K562 (cell line): ENCODE measurements at regions not wholly inside any gene's neighbourhood (a gene's known extent, or its start where the extent isn't known, plus 50 kb on each side); places are given as distances from the start of the nearest gene placed in this dataset.

ENCODE experiments used
- ATAC-seq: fragments of 200-7000 bp; cut with Tn5 transposase; 3 replicates; pipeline ENCODE4 v1.9.1; 2020; ENCODE audit warnings: moderate library complexity
- BruUV-seq: library from RNA; stranded (reverse); fragments of 400-500 nt; replicated peaks from 2 replicates; lab custom pipeline; 2021; lab: Mats Ljungman, UMichigan
- CTCF ChIA-PET: fragments of 300-600 bp; formaldehyde crosslinking; extraction: SDS; loops from one replicate; lab custom pipeline; 2021; ENCODE audit warnings: low intra/inter-chr PET ratio; lab: Yijun Ruan, JAX
- POLR2A ChIA-PET: fragments of 300-600, 350-650 bp; sonication (Branson Sonifier 250); formaldehyde crosslinking; extraction: SDS; loops from one replicate; lab custom pipeline; 2021; ENCODE audit warnings: antibody characterized with exemption, inconsistent platforms; lab: Yijun Ruan, JAX
- DNase-seq, 4 experiments: peaks; one replicate each; pipeline versions ENCODE4 v3.0.0 to v3.0.0-alpha.2; 2011 to 2018; ENCODE audit warnings: low spot score in 3 of 4, mixed read lengths in 3 of 4; ENCODE audit errors: extremely low read depth in 1 of 4
- FAIRE-seq: peaks from 2 replicates; lab custom pipeline; 2011; peaks lifted over from hg19 to GRCh38; lab: Jason Lieb, UNC
- H2AFZ ChIP-seq: 2 replicates; pipeline ENCODE4 v1.6.0; 2011; ENCODE audit warnings: low read depth, low read length, control low read depth, inconsistent platforms
- H3K27ac ChIP-seq: fragments of 200-600 bp; 3 replicates; pipeline ENCODE4 v1.8.0; 2011; ENCODE audit warnings: low read depth, mild to moderate bottlenecking, control low read depth, inconsistent platforms, low read length, moderate library complexity, mixed read lengths; ENCODE audit errors: extremely low read depth
- H3K27me3 ChIP-seq, 2 experiments: fragments of 300-600 bp in 1 of 2; 2 replicates in 1 of 2; 3 replicates in 1 of 2; pipeline versions ENCODE4 v1.6.0 to v1.8.0; 2011; ENCODE audit warnings: inconsistent platforms in 2 of 2, low read length in 2 of 2, mild to moderate bottlenecking in 1 of 2, mixed read lengths in 1 of 2, moderate library complexity in 1 of 2; ENCODE audit not compliant: control insufficient read depth in 2 of 2, insufficient read depth in 2 of 2
- H3K36me3 ChIP-seq: fragments of 300-600 bp; 3 replicates; pipeline ENCODE4 v1.8.0; 2011; ENCODE audit warnings: mild to moderate bottlenecking, low read length, inconsistent platforms; ENCODE audit not compliant: control insufficient read depth, insufficient read depth
- H3K4me1 ChIP-seq, 2 experiments: fragments of 200-600 bp in 1 of 2; replicated peaks in 1 of 2; 2 replicates in 1 of 2; 3 replicates in 1 of 2; pipeline versions ENCODE4 v1.5.1 to v1.8.0; 2011; ENCODE audit warnings: inconsistent platforms in 2 of 2, low read length in 2 of 2, mild to moderate bottlenecking in 1 of 2, mixed read lengths in 1 of 2, moderate library complexity in 1 of 2; ENCODE audit not compliant: control insufficient read depth in 2 of 2, insufficient read depth in 2 of 2
- H3K4me2 ChIP-seq: 2 replicates; pipeline ENCODE4 v1.6.1; 2011; ENCODE audit warnings: low read length, control low read depth, inconsistent platforms, mixed read lengths; ENCODE audit not compliant: insufficient read depth
- H3K4me3 ChIP-seq: fragments of 200-600 bp; sonication (generic), shearing (Covaris generic); 2 replicates; pipeline ENCODE4 v1.5.1; 2016; ENCODE audit warnings: control low read depth, inconsistent platforms
- H3K79me2 ChIP-seq: fragments of 200-600 bp; 3 replicates; pipeline ENCODE4 v1.8.0; 2011; ENCODE audit warnings: low read length, inconsistent platforms; ENCODE audit not compliant: control insufficient read depth, insufficient read depth
- H3K9ac ChIP-seq, 2 experiments: 2 replicates each; pipeline versions ENCODE4 v1.6.0 to v1.6.1; 2011; ENCODE audit warnings: low read depth in 2 of 2, low read length in 2 of 2, control low read depth in 1 of 2, inconsistent platforms in 1 of 2, mild to moderate bottlenecking in 1 of 2, mixed read lengths in 1 of 2; ENCODE audit not compliant: insufficient read depth in 1 of 2
- H3K9me1 ChIP-seq: one replicate; pipeline ENCODE4 v1.6.0; 2011; ENCODE audit warnings: inconsistent platforms, mild to moderate bottlenecking, low read length, moderate library complexity; ENCODE audit not compliant: control insufficient read depth, insufficient read depth
- H3K9me3 ChIP-seq: replicated peaks from 2 replicates; pipeline ENCODE4 v1.5.1; 2011; ENCODE audit warnings: low read depth, low read length, inconsistent platforms; ENCODE audit not compliant: control insufficient read depth, insufficient read depth
- H4K20me1 ChIP-seq: replicated peaks from 2 replicates; pipeline ENCODE4 v1.6.1; 2011; ENCODE audit warnings: low read length, inconsistent platforms, mixed read lengths; ENCODE audit not compliant: control insufficient read depth, insufficient read depth
- ATF4 ChIP-seq: fragments of 450-650 bp; formaldehyde crosslinking; IDR thresholded peaks from 2 replicates; pipeline ENCODE4 v1.4.0; 2022; ENCODE audit warnings: mild to moderate bottlenecking, moderate library complexity
- CBFB ChIP-seq: sonication (generic); formaldehyde crosslinking; IDR thresholded peaks from 2 replicates; pipeline ENCODE4 v1.4.0; 2020; ENCODE audit warnings: mild to moderate bottlenecking, missing genetic modification reagents
- CCAR2 ChIP-seq: fragments of 200-400 bp; formaldehyde crosslinking; IDR thresholded peaks from 2 replicates; pipeline ENCODE4 v1.6.1; 2017; ENCODE audit warnings: mild to moderate bottlenecking, low read depth, low read length
- CEBPG ChIP-seq, 3 experiments: fragments of 200-800 bp in 1 of 3; sonication (Bioruptor generic) in 1 of 3; sonication (generic) in 1 of 3; formaldehyde crosslinking in 1 of 3; IDR thresholded peaks in 2 of 3; conservative IDR thresholded peaks in 1 of 3; 2 replicates each; pipeline versions ENCODE4 v1.6.1 to v1.8.0; 2016 to 2022; ENCODE audit warnings: missing compliant biosample characterization in 2 of 3, missing genetic modification characterization in 2 of 3, mild to moderate bottlenecking in 1 of 3, missing genetic modification reagents in 1 of 3
- EZH2 ChIP-seq: IDR thresholded peaks from 2 replicates; pipeline ENCODE4 v1.6.1; 2012; ENCODE audit warnings: low read depth, mild to moderate bottlenecking, inconsistent platforms, low read length, borderline replicate concordance
- HES1 ChIP-seq: fragments of 450-650 bp; IDR thresholded peaks from 2 replicates; pipeline ENCODE4 v1.6.1; 2016; ENCODE audit warnings: low read depth, mild to moderate bottlenecking, moderate library complexity
- HOXB6 ChIP-seq: fragments of 250-450 bp; sonication (Bioruptor Pico); IDR thresholded peaks from 2 replicates; pipeline ENCODE4 v1.5.1; 2022; ENCODE audit warnings: mild to moderate bottlenecking, borderline replicate concordance
- ILF3 ChIP-seq: fragments of 450-650 bp; IDR thresholded peaks from 2 replicates; pipeline ENCODE4 v1.6.1; 2018; ENCODE audit warnings: antibody characterized with exemption, mild to moderate bottlenecking, moderate library complexity, borderline replicate concordance
- KHSRP ChIP-seq: fragments of 450-650 bp; IDR thresholded peaks from 2 replicates; pipeline ENCODE4 v1.6.1; 2017
- MCM3 ChIP-seq: fragments of 450-650 bp; IDR thresholded peaks from 2 replicates; pipeline ENCODE4 v1.6.1; 2016
- PHTF2 ChIP-seq: fragments of 250-450 bp; sonication (Bioruptor Pico); IDR thresholded peaks from 2 replicates; pipeline ENCODE4 v1.5.0; 2021; ENCODE audit warnings: mild to moderate bottlenecking
- PML ChIP-seq: IDR thresholded peaks from 2 replicates; pipeline ENCODE4 v1.6.1; 2012; ENCODE audit warnings: low read length, inconsistent platforms
- PTTG1 ChIP-seq: fragments of 450-650 bp; IDR thresholded peaks from 2 replicates; pipeline ENCODE4 v1.6.1; 2016; ENCODE audit warnings: low read depth, mild to moderate bottlenecking, missing genetic modification characterization, missing compliant biosample characterization
- RBM17 ChIP-seq: fragments of 200-400 bp; formaldehyde crosslinking; IDR thresholded peaks from 2 replicates; pipeline ENCODE4 v1.6.1; 2017; ENCODE audit warnings: low read depth, mild to moderate bottlenecking, low read length, borderline replicate concordance
- SMAD4 ChIP-seq: fragments of 250-450 bp; sonication (Bioruptor Pico); conservative IDR thresholded peaks from 2 replicates; pipeline ENCODE4 v1.8.0; 2021; ENCODE audit warnings: inconsistent platforms, mild to moderate bottlenecking, moderate library complexity
- THRAP3 ChIP-seq: fragments of 450-650 bp; IDR thresholded peaks from 2 replicates; pipeline ENCODE4 v1.6.1; 2016; ENCODE audit warnings: mild to moderate bottlenecking, inconsistent platforms, borderline replicate concordance
- ZNF140 ChIP-seq: fragments of 250-450 bp; sonication (Bioruptor Pico); IDR thresholded peaks from 2 replicates; pipeline ENCODE4 v1.8.0; 2021; ENCODE audit warnings: moderate library complexity, mild to moderate bottlenecking, inconsistent platforms
- ZNF431 ChIP-seq: sonication (generic); formaldehyde crosslinking; IDR thresholded peaks from 2 replicates; pipeline ENCODE4 v1.8.0; 2022; ENCODE audit warnings: mild to moderate bottlenecking, missing genetic modification reagents
- ZNF436 ChIP-seq: fragments of 250-450, 450-650 bp; sonication (Bioruptor Pico); formaldehyde crosslinking; IDR thresholded peaks from 2 replicates; pipeline ENCODE4 v1.7.0; 2020; ENCODE audit warnings: mild to moderate bottlenecking
- ZNF449 ChIP-seq: fragments of 250-450 bp; sonication (Bioruptor Pico); IDR thresholded peaks from 2 replicates; pipeline ENCODE4 v1.8.0; 2022; ENCODE audit warnings: moderate library complexity, mild to moderate bottlenecking, inconsistent platforms
- WGBS: fragments of 100-300 bp; shearing (Covaris generic); methylation state at CpG from one replicate; pipeline ENCODE4 v1.1.6; 2016; ENCODE audit warnings: low coverage, mixed read lengths; ENCODE audit not compliant: insufficient coverage; ENCODE audit errors: missing lambda C conversion rate; 5-methylcytosine and 5-hydroxymethylcytosine counted together
- in situ Hi-C: fragments of 300-500 bp; cut with MboI; formaldehyde crosslinking; loops from 4 replicates; pipeline ENCODE4 v1.15.0; 2018; ENCODE audit warnings: inconsistent platforms, mixed read lengths
- intact Hi-C: fragments of 100-400 bp; cut with micrococcal nuclease; formaldehyde crosslinking; loops from 2 replicates; pipeline ENCODE4 v1.14.2; 2022

- FAIRE-seq: no peak
- no peak for TF ChIP-seq ZNF449
- no peak for TF ChIP-seq MCM3
- TF ChIP-seq PML: no peak
- no peak for TF ChIP-seq ZNF431 (CRISPR knock-in tag)
- no peak for TF ChIP-seq HES1
- TF ChIP-seq ILF3: no peak
- TF ChIP-seq ZNF436: no peak
- TF ChIP-seq KHSRP: no peak
- no peak for TF ChIP-seq HOXB6 (CRISPR knock-in tag)
- no peak for TF ChIP-seq CBFB
- TF ChIP-seq EZH2: no peak
- no peak for TF ChIP-seq PTTG1 (tag)
- TF ChIP-seq PHTF2 (CRISPR knock-in tag): no peak
- TF ChIP-seq CCAR2: no peak
- TF ChIP-seq RBM17: no peak
- TF ChIP-seq ATF4 (CRISPR knock-in tag): peak; percentile 95
- TF ChIP-seq SMAD4 (CRISPR knock-in tag): no peak
- no peak for TF ChIP-seq THRAP3
- TF ChIP-seq ZNF140 (CRISPR knock-in tag): no peak
- TF ChIP-seq CEBPG (CRISPR knock-in tag; IDR thresholded peaks at IDR 0.05): 0 out of 2 replicates have a peak, but pooled peaks have one; percentile 28
- peak; percentile 61 to 64 for TF ChIP-seq CEBPG (tag; conservative IDR thresholded peaks at IDR 0.05 in 1 of 2, IDR thresholded peaks at IDR 0.05 in 1 of 2)
These were observed 102.1 kb upstream of the ARPP21 start for GRCh38 chr3:35537265-35537664.

More at GRCh38 chr3:35537265-35537664, 102.1 kb upstream of the ARPP21 start:
- no peak overlapping the region for H3K4me3 ChIP-seq
- ATAC-seq (no peak), DNase-seq (no peak)
- H3K9me1 ChIP-seq: no peaks in the 10 kb centered on the region
- POLR2A ChIA-PET: no interaction called here
- H3K27me3 ChIP-seq: no peaks in the 10 kb centered on the region
- WGBS: 0% methylated on average over 1 of the region's 1 CpG
- intact Hi-C loops: no loop called here
- in situ Hi-C loops: no loop called here
- CTCF ChIA-PET: no interaction called here
- no TSS peak for BruUV-seq
- H2AFZ ChIP-seq: no peak overlapping the region
- H3K9me3 ChIP-seq: no peaks in the 10 kb centered on the region
- no peak overlapping the region for H3K9ac ChIP-seq
- no peak overlapping the region for H3K27ac ChIP-seq
- no peaks in the 10 kb centered on the region for H4K20me1 ChIP-seq
- no peaks in the 10 kb centered on the region for H3K79me2 ChIP-seq
- no peak overlapping the region for H3K4me2 ChIP-seq
- no peaks in the 10 kb centered on the region for H3K36me3 ChIP-seq
- H3K4me1 ChIP-seq: no peaks in the 10 kb centered on the region
